WTC11 (cell line): ENCODE measurements at regions not wholly inside any gene's neighbourhood (a gene's known extent, or its start where the extent isn't known, plus 50 kb on each side); places are given as distances from the start of the nearest gene placed in this dataset.

Source experiments
- ATAC-seq: fragments of 200-7000 bp; cut with Tn5 transposase; 2 replicates; pipeline ENCODE4 v1.10.0; 2021; ENCODE audit warnings: mild to moderate bottlenecking, moderate library complexity
- CTCF ChIA-PET: fragments of 300-600 bp; sonication (Branson Sonifier 250); formaldehyde crosslinking; loops from one replicate; lab custom pipeline; 2021; ENCODE audit warnings: antibody characterized with exemption; lab: Charles Lee
- POLR2A ChIA-PET: fragments of 350-600 bp; sonication (Branson Sonifier 250); formaldehyde crosslinking; loops from one replicate; lab custom pipeline; 2021; ENCODE audit warnings: antibody characterized with exemption; lab: Charles Lee
- DNase-seq: peaks from one replicate; pipeline ENCODE4 v3.0.0; 2021; ENCODE audit warnings: low spot score
- H3K27ac Mint-ChIP-seq: 2 replicates; pipeline ENCODE4 v1.8.0; 2021; ENCODE audit warnings: mixed read lengths
- H3K27me3 Mint-ChIP-seq: 2 replicates; pipeline ENCODE4 v1.8.0; 2021; ENCODE audit warnings: low read depth, mild to moderate bottlenecking, moderate library complexity, mixed read lengths
- H3K36me3 Mint-ChIP-seq: 2 replicates; pipeline ENCODE4 v1.8.0; 2021; ENCODE audit warnings: mixed read lengths
- H3K4me1 Mint-ChIP-seq: 2 replicates; pipeline ENCODE4 v1.8.0; 2022; ENCODE audit warnings: mixed read lengths
- H3K4me3 Mint-ChIP-seq: 2 replicates; pipeline ENCODE4 v1.8.0; 2021; ENCODE audit warnings: mild to moderate bottlenecking, moderate library complexity, mixed read lengths
- H3K9me3 Mint-ChIP-seq: 2 replicates; pipeline ENCODE4 v1.8.0; 2021; ENCODE audit warnings: mixed read lengths
- IRF2 ChIP-seq: sonication (generic); formaldehyde crosslinking; IDR thresholded peaks from 2 replicates; pipeline ENCODE4 v1.8.0; 2022; ENCODE audit warnings: low read depth, missing genetic modification reagents, borderline replicate concordance
- JAZF1 ChIP-seq: fragments of 250-450 bp; sonication (Bioruptor Pico); IDR thresholded peaks from 2 replicates; pipeline ENCODE4 v1.9.0; 2021; ENCODE audit warnings: moderate library complexity, mild to moderate bottlenecking, inconsistent platforms
- NR1H2 ChIP-seq: sonication (generic); formaldehyde crosslinking; IDR thresholded peaks from 2 replicates; pipeline ENCODE4 v1.9.0; 2021; ENCODE audit warnings: mild to moderate bottlenecking, moderate library complexity, missing genetic modification reagents
- PREB ChIP-seq: sonication (generic); formaldehyde crosslinking; IDR thresholded peaks from 2 replicates; pipeline ENCODE4 v1.8.1; 2022; ENCODE audit warnings: mild to moderate bottlenecking, missing genetic modification reagents, moderate library complexity, borderline replicate concordance
- ZNF317 ChIP-seq: sonication (generic); formaldehyde crosslinking; IDR thresholded peaks from 2 replicates; pipeline ENCODE4 v1.8.1; 2023; ENCODE audit warnings: low read depth, mild to moderate bottlenecking, moderate library complexity, missing genetic modification reagents, borderline replicate concordance
- ZNF425 ChIP-seq: fragments of 250-450 bp; sonication (Bioruptor Pico); conservative IDR thresholded peaks from 2 replicates; pipeline ENCODE4 v1.9.0; 2021; ENCODE audit warnings: mild to moderate bottlenecking
- TF ChIP-seq, protein P1 (sequence below): sonication (generic); formaldehyde crosslinking; IDR thresholded peaks from 2 replicates; pipeline ENCODE4 v1.8.0; 2022; ENCODE audit warnings: mild to moderate bottlenecking, missing genetic modification reagents
- TF ChIP-seq, protein P2 (sequence below): sonication (generic); formaldehyde crosslinking; IDR thresholded peaks from 2 replicates; pipeline ENCODE4 v1.8.0; 2023; ENCODE audit warnings: missing genetic modification reagents, mild to moderate bottlenecking, borderline replicate concordance
- TF ChIP-seq, protein P3 (sequence below): sonication (generic); formaldehyde crosslinking; conservative IDR thresholded peaks from 2 replicates; pipeline ENCODE4 v1.8.1; 2023; ENCODE audit warnings: mild to moderate bottlenecking, low read depth, missing genetic modification reagents, moderate library complexity

GRCh38 chr7:42315103-42315502 lies 78.1 kb upstream of the GLI3 start:
- DNase-seq, result no peak
- Mint-ChIP-seq H3K36me3 (0 out of 2 replicates have a peak, but pooled peaks cover 5% of the 10 kb centered on the region), H3K4me1 (peaks cover 20% of the 10 kb centered on the region), H3K9me3 (peaks cover 12% of the 10 kb centered on the region), H3K4me3 (no peak overlapping the region), H3K27me3 (peaks cover 3% of the 10 kb centered on the region; the same call in 1 of the 2 replicates), H3K27ac (no peak overlapping the region; the same call in 1 of the 2 replicates)
- ChIA-PET CTCF (interaction anchor here (0.9 kb wide), 1 partner anchor 42 kb away, joined by 4 read pairs; no protein-coding TSS in a partner anchor), POLR2A (no interaction called here)
- TF ChIP-seq ZNF317 (CRISPR knock-in tag), result no peak
- TF ChIP-seq IRF2 (CRISPR knock-in tag), result no peak
- no peak for ATAC-seq

DNA sequence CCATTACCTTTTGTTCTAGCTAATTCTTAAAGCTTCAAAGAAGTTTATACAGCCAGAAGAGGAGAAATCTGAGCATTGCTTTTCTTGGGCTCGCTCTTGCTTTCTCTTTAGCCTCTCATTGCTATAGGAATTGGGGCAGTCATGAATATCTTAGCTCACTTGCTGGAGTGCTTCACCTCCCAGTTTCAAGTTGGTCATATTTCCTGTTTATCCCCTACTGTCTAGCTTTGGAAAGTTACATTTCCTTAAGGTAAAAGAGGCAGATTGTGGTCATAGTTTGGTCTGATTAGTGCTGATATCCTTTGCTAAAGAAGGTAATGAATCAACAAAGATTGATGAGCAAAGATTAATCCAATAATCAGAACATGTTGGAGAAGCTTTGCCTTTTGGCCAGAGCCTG lies 77.7 kb upstream of the GLI3 start:
- no peak for TF ChIP-seq JAZF1 (CRISPR knock-in tag)
- TF ChIP-seq, protein P1, sequence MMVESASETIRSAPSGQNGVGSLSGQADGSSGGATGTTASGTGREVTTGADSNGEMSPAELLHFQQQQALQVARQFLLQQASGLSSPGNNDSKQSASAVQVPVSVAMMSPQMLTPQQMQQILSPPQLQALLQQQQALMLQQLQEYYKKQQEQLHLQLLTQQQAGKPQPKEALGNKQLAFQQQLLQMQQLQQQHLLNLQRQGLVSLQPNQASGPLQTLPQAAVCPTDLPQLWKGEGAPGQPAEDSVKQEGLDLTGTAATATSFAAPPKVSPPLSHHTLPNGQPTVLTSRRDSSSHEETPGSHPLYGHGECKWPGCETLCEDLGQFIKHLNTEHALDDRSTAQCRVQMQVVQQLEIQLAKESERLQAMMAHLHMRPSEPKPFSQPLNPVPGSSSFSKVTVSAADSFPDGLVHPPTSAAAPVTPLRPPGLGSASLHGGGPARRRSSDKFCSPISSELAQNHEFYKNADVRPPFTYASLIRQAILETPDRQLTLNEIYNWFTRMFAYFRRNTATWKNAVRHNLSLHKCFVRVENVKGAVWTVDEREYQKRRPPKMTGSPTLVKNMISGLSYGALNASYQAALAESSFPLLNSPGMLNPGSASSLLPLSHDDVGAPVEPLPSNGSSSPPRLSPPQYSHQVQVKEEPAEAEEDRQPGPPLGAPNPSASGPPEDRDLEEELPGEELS (CRISPR knock-in tag), result no peak
- TF ChIP-seq, protein P2, sequence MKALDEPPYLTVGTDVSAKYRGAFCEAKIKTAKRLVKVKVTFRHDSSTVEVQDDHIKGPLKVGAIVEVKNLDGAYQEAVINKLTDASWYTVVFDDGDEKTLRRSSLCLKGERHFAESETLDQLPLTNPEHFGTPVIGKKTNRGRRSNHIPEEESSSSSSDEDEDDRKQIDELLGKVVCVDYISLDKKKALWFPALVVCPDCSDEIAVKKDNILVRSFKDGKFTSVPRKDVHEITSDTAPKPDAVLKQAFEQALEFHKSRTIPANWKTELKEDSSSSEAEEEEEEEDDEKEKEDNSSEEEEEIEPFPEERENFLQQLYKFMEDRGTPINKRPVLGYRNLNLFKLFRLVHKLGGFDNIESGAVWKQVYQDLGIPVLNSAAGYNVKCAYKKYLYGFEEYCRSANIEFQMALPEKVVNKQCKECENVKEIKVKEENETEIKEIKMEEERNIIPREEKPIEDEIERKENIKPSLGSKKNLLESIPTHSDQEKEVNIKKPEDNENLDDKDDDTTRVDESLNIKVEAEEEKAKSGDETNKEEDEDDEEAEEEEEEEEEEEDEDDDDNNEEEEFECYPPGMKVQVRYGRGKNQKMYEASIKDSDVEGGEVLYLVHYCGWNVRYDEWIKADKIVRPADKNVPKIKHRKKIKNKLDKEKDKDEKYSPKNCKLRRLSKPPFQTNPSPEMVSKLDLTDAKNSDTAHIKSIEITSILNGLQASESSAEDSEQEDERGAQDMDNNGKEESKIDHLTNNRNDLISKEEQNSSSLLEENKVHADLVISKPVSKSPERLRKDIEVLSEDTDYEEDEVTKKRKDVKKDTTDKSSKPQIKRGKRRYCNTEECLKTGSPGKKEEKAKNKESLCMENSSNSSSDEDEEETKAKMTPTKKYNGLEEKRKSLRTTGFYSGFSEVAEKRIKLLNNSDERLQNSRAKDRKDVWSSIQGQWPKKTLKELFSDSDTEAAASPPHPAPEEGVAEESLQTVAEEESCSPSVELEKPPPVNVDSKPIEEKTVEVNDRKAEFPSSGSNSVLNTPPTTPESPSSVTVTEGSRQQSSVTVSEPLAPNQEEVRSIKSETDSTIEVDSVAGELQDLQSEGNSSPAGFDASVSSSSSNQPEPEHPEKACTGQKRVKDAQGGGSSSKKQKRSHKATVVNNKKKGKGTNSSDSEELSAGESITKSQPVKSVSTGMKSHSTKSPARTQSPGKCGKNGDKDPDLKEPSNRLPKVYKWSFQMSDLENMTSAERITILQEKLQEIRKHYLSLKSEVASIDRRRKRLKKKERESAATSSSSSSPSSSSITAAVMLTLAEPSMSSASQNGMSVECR (CRISPR knock-in tag), result no peak
- TF ChIP-seq PREB (CRISPR knock-in tag), result no peak
- TF ChIP-seq ZNF425 (CRISPR knock-in tag), result no peak
- TF ChIP-seq NR1H2 (CRISPR knock-in tag), result no peak
- TF ChIP-seq, protein P3, sequence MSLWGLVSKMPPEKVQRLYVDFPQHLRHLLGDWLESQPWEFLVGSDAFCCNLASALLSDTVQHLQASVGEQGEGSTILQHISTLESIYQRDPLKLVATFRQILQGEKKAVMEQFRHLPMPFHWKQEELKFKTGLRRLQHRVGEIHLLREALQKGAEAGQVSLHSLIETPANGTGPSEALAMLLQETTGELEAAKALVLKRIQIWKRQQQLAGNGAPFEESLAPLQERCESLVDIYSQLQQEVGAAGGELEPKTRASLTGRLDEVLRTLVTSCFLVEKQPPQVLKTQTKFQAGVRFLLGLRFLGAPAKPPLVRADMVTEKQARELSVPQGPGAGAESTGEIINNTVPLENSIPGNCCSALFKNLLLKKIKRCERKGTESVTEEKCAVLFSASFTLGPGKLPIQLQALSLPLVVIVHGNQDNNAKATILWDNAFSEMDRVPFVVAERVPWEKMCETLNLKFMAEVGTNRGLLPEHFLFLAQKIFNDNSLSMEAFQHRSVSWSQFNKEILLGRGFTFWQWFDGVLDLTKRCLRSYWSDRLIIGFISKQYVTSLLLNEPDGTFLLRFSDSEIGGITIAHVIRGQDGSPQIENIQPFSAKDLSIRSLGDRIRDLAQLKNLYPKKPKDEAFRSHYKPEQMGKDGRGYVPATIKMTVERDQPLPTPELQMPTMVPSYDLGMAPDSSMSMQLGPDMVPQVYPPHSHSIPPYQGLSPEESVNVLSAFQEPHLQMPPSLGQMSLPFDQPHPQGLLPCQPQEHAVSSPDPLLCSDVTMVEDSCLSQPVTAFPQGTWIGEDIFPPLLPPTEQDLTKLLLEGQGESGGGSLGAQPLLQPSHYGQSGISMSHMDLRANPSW (CRISPR knock-in tag), result no peak
- Mint-ChIP-seq H3K27me3 (peaks cover 3% of the 10 kb centered on the region; the same call in 1 of the 2 replicates), H3K27ac (no peak overlapping the region), H3K36me3 (0 out of 2 replicates have a peak, but pooled peaks cover 5% of the 10 kb centered on the region), H3K4me1 (peaks cover 20% of the 10 kb centered on the region), H3K4me3 (no peak overlapping the region), H3K9me3 (peaks cover 12% of the 10 kb centered on the region)
- CTCF ChIA-PET, result interaction anchor here (0.9 kb wide), 1 partner anchor 42 kb away, joined by 4 read pairs; no protein-coding TSS in a partner anchor
- DNase-seq, result no peak
- ATAC-seq, result no peak
- POLR2A ChIA-PET, result no interaction called here
